H1 (cell line): ENCODE measurements at regions not wholly inside any gene's neighbourhood (a gene's known extent, or its start where the extent isn't known, plus 50 kb on each side); places are given as distances from the start of the nearest gene placed in this dataset.

Experiments used
- CTCF ChIA-PET: fragments of 300-600 bp; sonication (Branson Sonifier 250); formaldehyde crosslinking; loops from one replicate; lab custom pipeline; 2021; ENCODE audit not compliant: partially characterized antibody; lab: Charles Lee
- POLR2A ChIA-PET: fragments of 300-600 bp; sonication (Branson Sonifier 250); formaldehyde crosslinking; loops from one replicate; lab custom pipeline; 2021; ENCODE audit warnings: inconsistent platforms; ENCODE audit not compliant: partially characterized antibody; lab: Charles Lee
- DNase-seq, 2 experiments: peaks; one replicate each; pipeline versions ENCODE4 v3.0.0 to v3.0.0-alpha.2; 2010 to 2022; ENCODE audit warnings: low spot score in 2 of 2, low read depth in 1 of 2, mixed read lengths in 1 of 2
- FAIRE-seq: peaks from 2 replicates; lab custom pipeline; 2011; peaks lifted over from hg19 to GRCh38; lab: Jason Lieb, UNC
- H2AFZ ChIP-seq: 2 replicates; pipeline ENCODE4 v1.8.1; 2012; ENCODE audit warnings: low read length, inconsistent platforms
- H2AK5ac ChIP-seq: 2 replicates; pipeline ENCODE4 v1.6.1; 2013; ENCODE audit warnings: low read depth, low read length
- H2BK120ac ChIP-seq: replicated peaks from 2 replicates; pipeline ENCODE3; 2013; ENCODE audit warnings: low read depth, low read length, inconsistent platforms
- H2BK12ac ChIP-seq: 2 replicates; pipeline ENCODE4 v1.6.1; 2013; ENCODE audit warnings: low read depth, low read length
- H2BK15ac ChIP-seq: 2 replicates; pipeline ENCODE4 v1.6.1; 2013; ENCODE audit warnings: low read length
- H2BK20ac ChIP-seq: 2 replicates; pipeline ENCODE4 v1.6.1; 2013; ENCODE audit warnings: low read length
- H2BK5ac ChIP-seq: 2 replicates; pipeline ENCODE4 v1.6.1; 2013; ENCODE audit warnings: low read depth, low read length
- H3K14ac ChIP-seq: 2 replicates; pipeline ENCODE4 v1.6.1; 2013; ENCODE audit warnings: inconsistent platforms; ENCODE audit not compliant: insufficient read length
- H3K18ac ChIP-seq: 2 replicates; pipeline ENCODE4 v1.6.1; 2013; ENCODE audit warnings: low read length; ENCODE audit errors: extremely low read depth
- H3K23ac ChIP-seq: 2 replicates; pipeline ENCODE4 v1.6.1; 2013; ENCODE audit warnings: inconsistent platforms; ENCODE audit not compliant: insufficient read length
- H3K23me2 ChIP-seq: 2 replicates; pipeline ENCODE4 v1.6.1; 2013; ENCODE audit warnings: low read depth, low read length
- H3K27ac ChIP-seq: 2 replicates; pipeline ENCODE4 v1.6.1; 2011; ENCODE audit warnings: low read depth, low read length, inconsistent platforms
- H3K27me3 ChIP-seq, 4 experiments: replicated peaks in 1 of 4; 1 replicate in 1 of 4; 2 replicates in 3 of 4; pipeline versions ENCODE4 v1.6.1 to v1.8.1; 2011 to 2013; ENCODE audit warnings: low read length in 3 of 4, mild to moderate bottlenecking in 3 of 4, inconsistent platforms in 2 of 4, mixed read lengths in 2 of 4, moderate library complexity in 1 of 4; ENCODE audit not compliant: control insufficient read depth in 3 of 4, insufficient read depth in 3 of 4; ENCODE audit errors: extremely low read depth in 1 of 4
- H3K36me3 ChIP-seq, 4 experiments: 2 replicates each; pipeline versions ENCODE4 v1.6.1 to v1.8.1; 2011 to 2013; ENCODE audit warnings: mild to moderate bottlenecking in 4 of 4, low read length in 3 of 4, moderate library complexity in 2 of 4, control low read depth in 1 of 4, inconsistent platforms in 1 of 4; ENCODE audit not compliant: insufficient read depth in 4 of 4, control insufficient read depth in 2 of 4
- H3K4ac ChIP-seq: replicated peaks from 2 replicates; pipeline ENCODE3; 2013; ENCODE audit warnings: low read length, low read depth, mixed read lengths, inconsistent platforms; ENCODE audit not compliant: insufficient read length
- H3K4me1 ChIP-seq, 4 experiments: replicated peaks in 1 of 4; 1 replicate in 1 of 4; 2 replicates in 3 of 4; pipeline versions ENCODE4 v1.6.1 to v1.8.1; 2011 to 2013; ENCODE audit warnings: low read length in 3 of 4, inconsistent platforms in 2 of 4, mixed read lengths in 1 of 4; ENCODE audit not compliant: insufficient read depth in 4 of 4, control insufficient read depth in 3 of 4
- H3K4me2 ChIP-seq, 2 experiments: 2 replicates each; pipeline versions ENCODE4 v1.6.1 to v1.8.1; 2011 to 2013; ENCODE audit warnings: low read depth in 2 of 2, low read length in 2 of 2, control low read depth in 1 of 2, inconsistent platforms in 1 of 2, mild to moderate bottlenecking in 1 of 2; ENCODE audit not compliant: insufficient read depth in 1 of 2
- H3K4me3 ChIP-seq, 4 experiments: fragments of 200-600, 300-600 bp in 1 of 4; sonication (generic), shearing (Covaris generic), sonication (Bioruptor Twin) in 1 of 4; 2 replicates each; pipeline versions ENCODE4 v1.5.1 to v1.8.1; 2011 to 2016; ENCODE audit warnings: low read length in 4 of 4, low read depth in 3 of 4, control low read depth in 2 of 4, inconsistent platforms in 2 of 4, mild to moderate bottlenecking in 2 of 4, mixed read lengths in 1 of 4, moderate library complexity in 1 of 4; ENCODE audit not compliant: insufficient read depth in 2 of 4; ENCODE audit errors: extremely low read depth in 1 of 4
- H3K56ac ChIP-seq: replicated peaks from 2 replicates; pipeline ENCODE3; 2013; ENCODE audit warnings: low read depth, mild to moderate bottlenecking, mixed read lengths, low read length, inconsistent platforms; ENCODE audit not compliant: insufficient read length
- H3K79me1 ChIP-seq: 2 replicates; pipeline ENCODE4 v1.6.1; 2013; ENCODE audit warnings: low read depth, low read length, control low read depth
- H3K79me2 ChIP-seq, 2 experiments: 2 replicates each; pipeline versions ENCODE4 v1.6.1 to v1.8.1; 2012 to 2013; ENCODE audit warnings: low read length in 2 of 2, mild to moderate bottlenecking in 2 of 2, inconsistent platforms in 1 of 2; ENCODE audit not compliant: insufficient read depth in 2 of 2, control insufficient read depth in 1 of 2
- H3K9ac ChIP-seq, 4 experiments: replicated peaks in 1 of 4; 1 replicate in 1 of 4; 2 replicates in 3 of 4; pipeline versions ENCODE4 v1.6.1 to v1.8.1; 2011 to 2013; ENCODE audit warnings: low read depth in 3 of 4, low read length in 3 of 4, control low read depth in 2 of 4, mild to moderate bottlenecking in 2 of 4, moderate library complexity in 2 of 4, inconsistent platforms in 1 of 4; ENCODE audit errors: extremely low read depth in 1 of 4
- H3K9me3 ChIP-seq, 2 experiments: 2 replicates each; pipeline versions ENCODE4 v1.6.1 to v1.8.1; 2012 to 2013; ENCODE audit warnings: mild to moderate bottlenecking in 2 of 2, moderate library complexity in 2 of 2, control low read depth in 1 of 2, inconsistent platforms in 1 of 2, low read depth in 1 of 2, low read length in 1 of 2, mixed read lengths in 1 of 2; ENCODE audit not compliant: insufficient read depth in 2 of 2
- H4K20me1 ChIP-seq, 2 experiments: replicated peaks in 1 of 2; 2 replicates each; pipeline versions ENCODE3 to v1.8.1; 2011 to 2013; ENCODE audit warnings: inconsistent platforms in 2 of 2, low read length in 2 of 2, mild to moderate bottlenecking in 1 of 2; ENCODE audit not compliant: insufficient read depth in 2 of 2, control insufficient read depth in 1 of 2
- H4K5ac ChIP-seq: 2 replicates; pipeline ENCODE4 v1.6.1; 2013; ENCODE audit warnings: low read length, low read depth, mixed read lengths, inconsistent platforms; ENCODE audit not compliant: insufficient read length
- H4K8ac ChIP-seq: 2 replicates; pipeline ENCODE4 v1.8.0; 2013; ENCODE audit warnings: mild to moderate bottlenecking, moderate library complexity, low read length, inconsistent platforms; ENCODE audit not compliant: insufficient read depth; ENCODE audit errors: extremely low read depth
- H4K91ac ChIP-seq: replicated peaks from 2 replicates; pipeline ENCODE3; 2013; ENCODE audit warnings: low read length, mixed read lengths, inconsistent platforms; ENCODE audit not compliant: insufficient read length
- CTBP2 ChIP-seq: IDR thresholded peaks from 2 replicates; pipeline ENCODE4 v1.7.0; 2011; ENCODE audit warnings: borderline replicate concordance, mild to moderate bottlenecking, moderate library complexity, mixed read lengths, low read length; ENCODE audit not compliant: insufficient read depth, insufficient read length
- EGR1 ChIP-seq: IDR thresholded peaks from 2 replicates; pipeline ENCODE4 v1.6.1; 2011; ENCODE audit warnings: low read depth, low read length, borderline replicate concordance
- SIX5 ChIP-seq: IDR thresholded peaks from 2 replicates; pipeline ENCODE4 v1.6.1; 2011; ENCODE audit warnings: mild to moderate bottlenecking, low read depth, low read length
- SP2 ChIP-seq: IDR thresholded peaks from 2 replicates; pipeline ENCODE4 v1.6.1; 2012; ENCODE audit warnings: mild to moderate bottlenecking, low read length, inconsistent platforms
- SP4 ChIP-seq: IDR thresholded peaks from 2 replicates; pipeline ENCODE4 v1.6.1; 2012; ENCODE audit warnings: low read length, inconsistent platforms
- WGBS, 2 experiments: shearing (Covaris generic) in 1 of 2; methylation state at CpG; one replicate each; pipeline versions ENCODE4 v1.1.6 to v1.1.7; 2013 to 2015; ENCODE audit warnings: low lambda C conversion rate in 2 of 2, mixed read lengths in 2 of 2, inconsistent platforms in 1 of 2, low coverage in 1 of 2, missing lambda C conversion rate in 1 of 2; ENCODE audit not compliant: insufficient replicate concordance in 2 of 2, insufficient coverage in 1 of 2, insufficient read length in 1 of 2; ENCODE audit errors: extremely low coverage in 1 of 2, missing lambda C conversion rate in 1 of 2; 5-methylcytosine and 5-hydroxymethylcytosine counted together

DNA sequence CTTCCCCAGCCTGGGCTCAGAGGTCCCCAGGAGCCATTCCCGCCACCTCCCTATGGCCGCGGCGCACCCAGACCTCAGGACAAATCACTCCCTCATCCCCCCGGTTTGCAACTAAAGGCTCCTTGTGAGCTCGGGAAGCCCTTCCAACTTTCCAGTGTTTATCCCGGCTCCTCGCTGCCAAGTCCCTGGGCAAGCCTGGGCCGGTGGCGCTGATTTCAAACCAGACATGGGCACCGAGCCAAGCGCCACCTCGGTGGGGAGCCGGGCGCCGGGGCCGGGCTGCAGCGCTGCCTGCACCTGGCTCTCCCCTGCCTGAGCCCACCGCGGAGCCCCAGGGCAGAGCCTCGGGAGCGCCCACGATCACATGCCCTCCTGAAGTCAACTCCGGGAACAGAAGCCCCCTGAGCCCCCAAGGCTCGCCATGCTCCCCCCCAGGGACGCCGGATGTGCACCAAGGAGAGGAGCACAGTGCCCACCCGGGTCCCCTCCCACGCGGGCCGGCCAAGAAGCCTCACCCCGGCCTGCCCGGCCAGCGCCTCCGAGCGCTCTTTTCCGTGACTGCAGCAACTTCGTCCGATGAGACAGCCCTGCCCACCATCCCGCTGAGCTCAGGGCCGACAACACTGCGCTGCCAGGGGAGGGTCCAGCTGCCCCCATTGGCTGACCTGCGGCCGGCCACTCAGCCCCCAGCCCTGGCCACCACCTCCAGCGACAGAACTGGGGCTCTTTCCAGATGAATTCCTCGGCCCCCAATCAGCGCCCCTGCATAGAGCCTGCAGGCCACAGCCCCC is 50.0 kb downstream of the NCOR2 start:
- Histone ChIP-seq H3K9ac (no peak overlapping the region), H3K23ac (no peak overlapping the region), H4K5ac (no peak overlapping the region), H3K9me3 (no peaks in the 10 kb centered on the region), H4K8ac (no peak overlapping the region; the same call in 1 of the 2 replicates), H2BK15ac (no peak overlapping the region)
- FAIRE-seq = no peak
- no peak for TF ChIP-seq CTBP2
- no peak for TF ChIP-seq SIX5
- TF ChIP-seq SP4 = no peak
- TF ChIP-seq SP2 = no peak
- no peak for TF ChIP-seq EGR1
- TF ChIP-seq, all 59 proteins: peak for 0
- 92% methylated on average over 22 of the region's 47 CpGs; no CpG with 5 or more reads in 1 of the 2 experiments for WGBS, 2 experiments
- peaks cover 11 to 94% of the 10 kb centered on the region in 2 experiments for H3K79me2 ChIP-seq
- no peak overlapping the region for H3K4ac ChIP-seq
- no peak overlapping the region for H3K4me2 ChIP-seq
- no peaks in the 10 kb centered on the region for H3K27me3 ChIP-seq
- H2BK12ac ChIP-seq = no peak overlapping the region
- H3K27ac ChIP-seq = peak overlapping the region; percentile 54; the same call in 1 of the 2 replicates
- CTCF ChIA-PET = interaction anchor here (0.6 to 3.1 kb wide), 7 partner anchors 8 to 371 kb away, joined by 3 to 10 read pairs (median 4); no protein-coding TSS in a partner anchor
- H3K18ac ChIP-seq = no peak overlapping the region; the same call in 1 of the 2 replicates
- H4K20me1 ChIP-seq = peaks cover 28 to 32% of the 10 kb centered on the region in 2 experiments
- H3K14ac ChIP-seq = no peak overlapping the region
- H3K56ac ChIP-seq = no peak overlapping the region
- no peak for DNase-seq
- no peak overlapping the region for H4K91ac ChIP-seq
- no peak overlapping the region for H2AFZ ChIP-seq
- H2BK5ac ChIP-seq = 0 out of 2 replicates have a peak overlapping the region, but pooled peaks have one; percentile 44
- POLR2A ChIA-PET = interaction anchor here (0.6 kb wide), 1 partner anchor 22 kb away, joined by 3 read pairs; no protein-coding TSS in a partner anchor
- H3K23me2 ChIP-seq = peaks cover 6% of the 10 kb centered on the region; the same call in 1 of the 2 replicates
- H3K4me1 ChIP-seq = peaks cover 14 to 37% (median 30%) of the 10 kb centered on the region in 4 experiments
- H2AK5ac ChIP-seq = peak overlapping the region; percentile 10; the same call in 1 of the 2 replicates
- no peak overlapping the region for H2BK20ac ChIP-seq
- peaks cover 0 to 9% (median 0%) of the 10 kb centered on the region in 4 experiments; a peak in 2 of 8 replicates for H3K36me3 ChIP-seq
- no peak overlapping the region for H3K4me3 ChIP-seq
- no peak overlapping the region for H2BK120ac ChIP-seq
- H3K79me1 ChIP-seq = peaks cover 24% of the 10 kb centered on the region
